ENCODE measurements at regions not wholly inside any gene's neighbourhood (a gene's known extent, or its start where the extent isn't known, plus 50 kb on each side); places are given as distances from the start of the nearest gene placed in this dataset.
"Not testable (repeated sequence)": the region's sequence is repeated elsewhere in the genome, so short reads cannot be mapped to it uniquely, and the experiment has no call there.

GRCh38 chr7:152539190-152539495, 103.3 kb upstream of the KMT2C start:
- not testable (repeated sequence) for DNase-seq

GRCh38 chr7:152538346-152539189, 102.8 kb upstream of the KMT2C start:
- not testable (repeated sequence) for DNase-seq

DNA sequence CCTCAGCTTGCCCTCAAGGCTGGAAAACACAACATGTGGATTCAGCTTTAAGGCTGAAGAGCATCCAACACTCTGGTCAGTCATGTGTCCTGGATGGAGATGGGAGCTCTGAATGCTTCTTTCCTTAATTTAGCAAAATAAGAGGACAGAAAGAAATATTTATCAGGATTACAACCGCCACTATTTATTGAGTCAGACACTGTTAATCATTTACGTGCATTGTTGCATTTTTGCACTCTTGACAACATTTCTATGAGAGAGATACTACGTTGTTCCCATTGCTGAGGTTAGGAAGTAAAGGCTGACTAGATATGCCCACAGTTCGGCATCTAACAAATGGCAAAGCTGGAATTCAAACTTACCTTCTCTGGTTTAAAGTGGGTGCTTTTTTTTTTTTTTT, 101.8 kb upstream of the KMT2C start:
- no peak for DNase-seq

DNA sequence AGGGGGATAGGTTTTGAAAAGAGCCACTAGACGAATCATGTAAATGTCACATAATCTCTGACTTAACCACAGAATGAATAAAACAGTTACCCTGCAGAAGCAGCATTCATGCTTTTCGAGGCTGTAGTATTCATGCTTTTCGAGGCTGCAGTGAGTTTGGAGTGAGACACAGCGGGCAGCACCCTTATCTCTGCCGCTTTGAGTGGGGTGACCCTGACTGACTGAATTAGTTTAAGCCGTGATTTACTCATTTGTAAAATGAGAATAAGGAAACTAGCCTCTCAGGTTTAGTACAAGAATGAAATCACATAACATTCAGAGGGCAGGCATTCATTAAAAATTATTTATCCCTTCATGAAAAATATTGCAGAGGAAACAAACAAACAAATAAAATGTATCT, 92.8 kb upstream of the KMT2C start:
- DNase-seq: no peak

DNA sequence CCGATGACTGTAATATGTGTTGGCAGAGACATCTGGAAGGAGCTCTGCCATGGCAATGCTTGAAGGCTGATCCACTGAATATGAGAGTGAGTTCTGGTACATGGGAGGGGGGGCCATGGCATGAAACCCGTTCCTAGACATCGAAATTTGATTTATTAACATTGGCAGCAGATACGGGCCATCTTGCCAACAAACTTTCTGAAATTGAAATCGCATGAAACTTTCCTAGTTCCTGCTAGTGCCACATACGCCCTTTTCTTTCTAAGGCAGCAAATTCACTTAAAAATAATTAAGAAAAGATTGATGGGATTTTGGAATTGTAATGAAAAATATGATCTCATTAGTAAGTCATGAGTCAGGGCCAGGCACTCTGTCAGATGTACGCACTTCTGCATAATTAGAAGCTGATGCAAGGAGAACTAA, 91.8 kb upstream of the KMT2C start:
- no peak for DNase-seq

GRCh38 chr7:152523916-152524315, 88.1 kb upstream of the KMT2C start:
- DNase-seq: no peak

DNA sequence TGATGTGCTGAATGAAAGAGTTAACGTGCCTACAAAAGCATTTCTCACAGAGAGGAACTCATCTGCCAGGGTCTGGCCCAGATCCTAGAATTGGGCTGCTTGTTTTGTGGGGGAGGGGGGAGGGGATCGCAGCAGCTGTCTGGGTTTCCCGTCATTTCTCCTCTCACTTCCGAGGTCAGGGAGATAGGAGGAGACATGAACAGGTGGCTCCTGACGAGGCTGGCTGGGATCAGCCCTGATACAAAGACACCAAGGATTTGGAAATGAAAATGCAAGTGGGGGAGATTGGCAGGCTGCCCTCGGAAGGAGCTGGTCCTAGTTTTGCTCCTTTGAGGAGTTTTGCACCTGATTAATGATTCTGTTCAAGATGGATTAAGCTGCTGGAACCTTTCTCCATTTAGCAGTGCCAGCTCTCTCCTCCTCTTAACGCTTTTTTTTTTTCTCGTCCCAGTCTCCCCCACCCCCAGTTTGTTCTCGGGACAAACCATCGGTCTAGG, 86.8 kb upstream of the KMT2C start:
- peak; percentile 55 for DNase-seq

DNA sequence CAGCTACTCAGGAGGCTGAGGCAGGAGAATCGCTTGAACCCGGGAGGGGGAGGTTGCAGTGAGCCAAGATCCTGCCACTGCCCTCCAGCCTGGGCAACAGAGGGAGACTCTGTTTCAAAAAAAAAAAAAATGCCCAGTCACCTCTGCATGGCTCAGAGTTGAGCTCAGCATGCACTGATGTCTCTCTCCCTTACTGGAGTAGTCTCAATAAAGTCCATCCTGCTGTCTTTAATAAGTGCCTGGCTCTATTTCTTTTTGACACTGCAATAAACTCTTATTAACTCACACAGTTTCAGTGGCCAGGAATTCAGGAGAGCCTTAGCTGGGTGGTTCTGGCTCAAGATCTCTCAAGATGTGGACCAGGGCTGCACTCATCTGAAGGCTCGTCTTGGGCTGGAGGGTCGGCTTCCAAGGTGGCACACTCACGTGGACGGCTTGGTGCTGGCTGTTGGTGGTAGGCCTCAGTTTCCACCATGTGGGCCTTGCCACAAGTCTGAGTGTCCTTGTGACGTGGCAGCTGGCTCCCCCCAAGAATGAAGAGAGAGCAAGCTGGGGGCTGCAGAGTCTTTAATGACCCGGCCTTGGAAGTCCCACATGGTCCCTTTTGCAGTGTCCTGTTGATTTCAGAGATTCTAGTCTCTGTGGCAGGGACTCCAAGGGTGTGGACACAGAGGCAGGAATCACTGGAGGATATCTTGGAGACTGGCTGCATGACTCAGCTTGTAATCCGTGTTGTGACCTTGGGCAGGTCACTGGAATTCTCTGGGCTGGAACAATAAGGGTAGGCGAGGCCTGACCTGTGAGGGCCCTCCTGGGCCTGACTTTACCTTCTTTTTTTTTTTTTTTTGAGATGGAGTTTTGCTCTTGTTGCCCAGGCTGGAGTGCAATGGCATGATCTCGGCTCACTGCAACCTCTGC, 85.9 kb upstream of the KMT2C start:
- DNase-seq: no peak

- DNase-seq: no peak
These were observed 85.1 kb upstream of the KMT2C start for GRCh38 chr7:152520861-152521302.

- no peak for DNase-seq
These were observed 83.5 kb upstream of the KMT2C start for GRCh38 chr7:152519290-152519689.

GRCh38 chr7:152516216-152516615, 80.4 kb upstream of the KMT2C start:
- no peak for DNase-seq

DNA sequence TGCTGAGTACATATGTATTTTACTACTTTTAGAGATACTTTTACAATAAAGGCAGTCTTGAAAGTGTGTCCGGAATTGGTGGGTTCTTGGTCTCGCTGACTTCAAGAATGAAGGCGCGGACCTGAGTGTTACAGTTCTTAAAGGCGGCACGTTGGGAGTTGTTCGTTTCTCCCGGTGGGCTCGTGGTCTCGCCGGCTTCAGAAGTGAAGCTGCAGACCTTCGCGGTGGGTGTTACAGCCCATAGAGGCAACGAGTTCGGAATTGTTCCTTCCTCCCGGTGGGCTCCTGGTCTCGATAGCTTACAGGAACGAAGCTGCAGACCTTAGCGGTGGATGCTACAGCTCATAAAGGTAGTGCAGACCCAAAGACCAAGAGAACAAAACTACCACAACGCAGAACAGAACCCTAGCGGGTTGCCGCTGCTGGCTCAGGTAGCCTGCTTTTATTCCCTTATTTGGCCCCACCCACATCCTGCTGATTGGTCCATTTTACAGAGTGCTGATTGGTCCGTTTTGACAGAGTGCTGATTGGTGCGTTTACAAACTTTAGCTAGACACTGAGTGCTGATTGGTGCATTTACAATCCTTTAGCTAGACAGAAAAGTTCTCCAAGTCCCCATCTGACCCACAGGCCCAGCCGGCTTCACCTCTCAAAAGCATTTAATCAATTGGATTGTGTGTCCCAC, 79.6 kb upstream of the KMT2C start:
- DNase-seq: not testable (repeated sequence)

DNA sequence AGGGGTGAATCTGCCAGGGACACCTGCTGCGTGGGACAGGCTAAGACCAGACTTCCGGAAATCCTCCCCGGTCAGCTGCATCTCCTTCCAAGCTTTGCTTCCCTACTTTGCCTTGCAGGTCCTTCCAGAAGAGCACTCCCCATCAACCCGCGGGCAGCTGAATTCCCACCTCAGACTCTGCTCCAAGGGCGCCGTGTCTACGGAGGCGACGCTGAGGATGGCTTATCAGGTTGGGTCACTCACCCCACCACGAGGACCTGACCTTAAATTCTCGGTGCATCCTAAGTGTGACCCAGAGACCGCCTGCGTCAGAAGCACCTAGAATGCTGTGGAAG, 78.9 kb upstream of the KMT2C start:
- no peak for DNase-seq

- DNase-seq: no peak
These were observed 78.3 kb upstream of the KMT2C start for GRCh38 chr7:152513861-152514770.

GRCh38 chr7:152512706-152513105, 76.9 kb upstream of the KMT2C start:
- DNase-seq: no peak

GRCh38 chr7:152511736-152512135, 75.9 kb upstream of the KMT2C start:
- no peak for DNase-seq

DNA sequence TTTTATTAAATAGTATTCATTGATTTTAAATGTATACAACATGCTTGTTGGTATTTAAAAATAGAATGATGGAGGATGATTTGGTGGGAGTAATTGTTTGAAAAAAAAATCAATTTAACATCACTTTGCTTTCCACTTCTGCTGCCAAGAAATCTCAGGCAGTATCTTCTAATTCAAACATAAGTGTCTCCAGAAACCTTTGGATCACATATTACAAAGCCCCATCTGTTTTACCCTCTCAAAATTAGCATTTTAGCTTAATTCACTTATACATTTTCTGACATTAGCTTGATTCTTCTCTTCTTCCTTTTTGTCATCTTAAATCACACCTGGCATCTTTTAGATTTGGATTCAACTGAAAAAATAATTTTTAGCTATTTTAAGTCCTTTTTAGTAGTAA, 72.9 kb upstream of the KMT2C start:
- no peak for DNase-seq

DNA sequence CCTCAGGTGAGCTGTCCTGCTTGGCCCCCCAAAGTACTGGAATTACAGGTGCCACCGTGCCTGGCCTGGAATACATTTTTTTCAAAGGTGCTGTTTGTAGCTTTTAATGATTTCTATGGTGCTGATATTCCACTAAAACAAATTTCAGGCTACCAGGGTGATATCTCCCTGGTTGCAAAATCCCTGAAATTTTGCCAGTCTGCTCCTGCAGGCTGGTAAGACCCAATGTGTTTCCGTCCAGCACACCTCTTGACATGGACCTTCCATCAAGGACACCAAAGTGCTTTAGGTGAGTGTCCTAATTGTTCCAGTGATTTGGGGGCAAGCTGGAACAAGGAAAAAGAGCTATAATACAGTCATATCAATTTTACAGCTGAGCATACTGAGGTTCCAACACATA, 69.8 kb upstream of the KMT2C start:
- DNase-seq: no peak

GRCh38 chr7:152504816-152505215, 69.0 kb upstream of the KMT2C start:
- no peak for DNase-seq

GRCh38 chr7:152504367-152504766, 68.6 kb upstream of the KMT2C start:
- DNase-seq: no peak

- no peak for DNase-seq
These were observed 67.3 kb upstream of the KMT2C start for GRCh38 chr7:152502813-152503790.
